GM06990 (cell line): ENCODE measurements at regions not wholly inside any gene's neighbourhood (a gene's known extent, or its start where the extent isn't known, plus 50 kb on each side); places are given as distances from the start of the nearest gene placed in this dataset.

ENCODE experiments used
- DNase-seq: peaks from one replicate; pipeline ENCODE4 v3.0.0-alpha.2; 2011; ENCODE audit not compliant: insufficient read length; ENCODE audit errors: extremely low read depth
- H3K27me3 ChIP-seq: replicated peaks from 2 replicates; pipeline ENCODE4 v1.6.0; 2011; ENCODE audit warnings: low read length; ENCODE audit not compliant: control insufficient read depth, insufficient read depth
- H3K36me3 ChIP-seq: 2 replicates; pipeline ENCODE4 v1.5.1; 2011; ENCODE audit warnings: low read length; ENCODE audit not compliant: control insufficient read depth, insufficient read depth
- H3K4me3 ChIP-seq: replicated peaks from 2 replicates; pipeline ENCODE4 v1.5.1; 2011; ENCODE audit warnings: low read depth, mild to moderate bottlenecking, control low read depth, low read length
- TF ChIP-seq, protein P1 (sequence below): IDR thresholded peaks from 2 replicates; pipeline ENCODE4 v1.5.1; 2011; ENCODE audit warnings: low read length, control low read depth, mild to moderate bottlenecking, inconsistent platforms; ENCODE audit not compliant: insufficient read depth, poor library complexity, severe bottlenecking

DNA sequence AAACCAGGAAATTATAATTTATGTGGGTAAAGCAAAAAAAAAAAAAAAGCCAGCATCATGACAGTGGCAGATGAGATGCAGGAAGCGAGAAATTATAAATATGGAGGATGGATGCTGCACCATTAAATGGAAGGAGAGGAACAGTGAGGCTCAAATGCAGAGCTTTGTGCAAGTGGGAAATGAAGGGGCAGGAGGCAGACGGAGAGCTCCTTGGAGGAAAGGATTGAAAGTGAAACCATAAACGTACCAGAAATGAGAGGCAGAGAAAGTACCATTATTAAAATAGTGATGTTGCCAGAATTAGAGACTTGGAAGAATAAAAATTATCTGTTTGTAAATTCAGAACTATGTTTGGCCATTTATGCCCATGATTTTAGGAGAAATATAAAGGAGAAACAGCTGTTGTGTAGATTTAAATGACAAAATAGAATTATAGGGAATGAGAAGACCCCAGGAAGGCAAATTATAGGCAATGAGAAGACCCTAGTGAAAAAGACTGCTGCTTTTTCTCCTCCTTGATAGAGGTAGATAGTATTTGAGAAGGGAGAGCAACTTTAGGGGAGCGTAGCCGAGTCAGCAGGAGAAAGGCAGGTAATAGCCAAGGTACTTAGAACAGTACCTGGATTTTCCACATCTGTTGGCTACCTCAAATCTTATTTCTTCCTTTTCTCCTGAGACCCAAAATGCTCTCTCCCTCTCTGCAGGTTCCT lies 341.0 kb upstream of the CD180 start:
- no peaks in the 10 kb centered on the region for H3K36me3 ChIP-seq
- H3K4me3 ChIP-seq = no peak overlapping the region
- TF ChIP-seq, protein P1, sequence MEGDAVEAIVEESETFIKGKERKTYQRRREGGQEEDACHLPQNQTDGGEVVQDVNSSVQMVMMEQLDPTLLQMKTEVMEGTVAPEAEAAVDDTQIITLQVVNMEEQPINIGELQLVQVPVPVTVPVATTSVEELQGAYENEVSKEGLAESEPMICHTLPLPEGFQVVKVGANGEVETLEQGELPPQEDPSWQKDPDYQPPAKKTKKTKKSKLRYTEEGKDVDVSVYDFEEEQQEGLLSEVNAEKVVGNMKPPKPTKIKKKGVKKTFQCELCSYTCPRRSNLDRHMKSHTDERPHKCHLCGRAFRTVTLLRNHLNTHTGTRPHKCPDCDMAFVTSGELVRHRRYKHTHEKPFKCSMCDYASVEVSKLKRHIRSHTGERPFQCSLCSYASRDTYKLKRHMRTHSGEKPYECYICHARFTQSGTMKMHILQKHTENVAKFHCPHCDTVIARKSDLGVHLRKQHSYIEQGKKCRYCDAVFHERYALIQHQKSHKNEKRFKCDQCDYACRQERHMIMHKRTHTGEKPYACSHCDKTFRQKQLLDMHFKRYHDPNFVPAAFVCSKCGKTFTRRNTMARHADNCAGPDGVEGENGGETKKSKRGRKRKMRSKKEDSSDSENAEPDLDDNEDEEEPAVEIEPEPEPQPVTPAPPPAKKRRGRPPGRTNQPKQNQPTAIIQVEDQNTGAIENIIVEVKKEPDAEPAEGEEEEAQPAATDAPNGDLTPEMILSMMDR = no peak
- no peaks in the 10 kb centered on the region for H3K27me3 ChIP-seq
- no peak for DNase-seq

DNA sequence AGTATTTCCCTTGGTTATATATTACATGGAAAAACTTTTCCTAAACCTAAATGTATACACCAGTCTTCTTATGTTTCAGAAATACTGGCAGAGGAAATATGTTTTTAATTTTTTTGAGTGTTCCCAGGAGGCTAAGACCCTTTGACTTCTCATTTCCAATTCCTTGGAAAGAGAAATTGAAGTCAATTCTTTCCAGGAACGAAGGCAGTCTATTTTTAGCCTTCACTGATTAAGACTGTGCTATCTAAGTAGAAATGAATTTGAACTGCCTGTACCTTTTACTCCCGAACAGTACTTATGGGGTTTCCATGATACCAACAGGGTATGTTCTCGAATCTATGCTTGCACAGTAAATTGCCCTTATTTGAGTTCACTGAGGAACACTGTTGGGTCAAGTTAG lies 340.3 kb upstream of the CD180 start:
- DNase-seq = no peak
- H3K36me3 ChIP-seq = no peaks in the 10 kb centered on the region
- TF ChIP-seq, protein P1 = no peak
- H3K27me3 ChIP-seq = no peaks in the 10 kb centered on the region
- no peak overlapping the region for H3K4me3 ChIP-seq

- Histone ChIP-seq H3K36me3 (no peaks in the 10 kb centered on the region), H3K4me3 (no peak overlapping the region), H3K27me3 (no peaks in the 10 kb centered on the region)
- no peak for DNase-seq
- TF ChIP-seq, protein P1 = no peak
Observed at GRCh38 chr5:67530609-67531255, 334.1 kb upstream of the CD180 start.

DNA sequence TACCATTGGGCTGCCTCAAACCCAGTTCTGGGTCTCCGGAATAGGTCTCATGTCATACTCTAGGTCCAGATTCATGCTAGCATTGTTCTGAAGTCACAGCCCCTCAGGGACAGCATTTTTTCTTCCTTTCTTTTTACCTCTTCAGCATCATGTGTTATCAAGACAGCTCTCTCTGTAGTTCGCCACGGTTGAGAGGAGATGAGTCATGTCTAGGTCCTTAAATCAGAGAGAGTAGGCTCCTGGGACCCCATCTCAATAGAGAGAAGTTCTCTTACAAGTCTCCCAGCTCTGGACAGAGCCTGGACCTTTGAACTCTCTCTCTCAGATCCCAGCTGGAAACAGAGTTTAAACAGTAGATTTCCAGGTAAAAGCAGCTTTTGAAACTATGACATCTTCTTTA lies 332.4 kb upstream of the CD180 start:
- H3K36me3 ChIP-seq = no peaks in the 10 kb centered on the region
- TF ChIP-seq, protein P1 = no peak
- H3K27me3 ChIP-seq = no peaks in the 10 kb centered on the region
- no peak overlapping the region for H3K4me3 ChIP-seq
- DNase-seq = peak; percentile 8

GRCh38 chr5:67526793-67527192 lies 330.2 kb upstream of the CD180 start:
- H3K4me3 ChIP-seq = no peak overlapping the region
- TF ChIP-seq, protein P1 = no peak
- no peaks in the 10 kb centered on the region for H3K36me3 ChIP-seq
- DNase-seq = no peak
- no peaks in the 10 kb centered on the region for H3K27me3 ChIP-seq
